Testis (tissue), 2 donors: ENCODE measurements at regions not wholly inside any gene's neighbourhood (a gene's known extent, or its start where the extent isn't known, plus 50 kb on each side); places are given as distances from the start of the nearest gene placed in this dataset.

Source experiments
- POLR2A ChIP-seq: fragments of 450-650 bp; IDR thresholded peaks from one replicate; pipeline ENCODE4 v1.6.1; 2017; ENCODE audit warnings: antibody characterized with exemption, mild to moderate bottlenecking, moderate library complexity
- TF ChIP-seq, protein P1 (sequence below), 3 experiments: fragments of 450-650 bp in 2 of 3; fragments of 200-600 bp in 1 of 3; sonication (generic) in 1 of 3; IDR thresholded peaks; one replicate each; pipeline ENCODE4 v1.5.1; 2016 to 2019; ENCODE audit warnings: antibody characterized with exemption in 3 of 3, mild to moderate bottlenecking in 2 of 3, moderate library complexity in 1 of 3

DNA sequence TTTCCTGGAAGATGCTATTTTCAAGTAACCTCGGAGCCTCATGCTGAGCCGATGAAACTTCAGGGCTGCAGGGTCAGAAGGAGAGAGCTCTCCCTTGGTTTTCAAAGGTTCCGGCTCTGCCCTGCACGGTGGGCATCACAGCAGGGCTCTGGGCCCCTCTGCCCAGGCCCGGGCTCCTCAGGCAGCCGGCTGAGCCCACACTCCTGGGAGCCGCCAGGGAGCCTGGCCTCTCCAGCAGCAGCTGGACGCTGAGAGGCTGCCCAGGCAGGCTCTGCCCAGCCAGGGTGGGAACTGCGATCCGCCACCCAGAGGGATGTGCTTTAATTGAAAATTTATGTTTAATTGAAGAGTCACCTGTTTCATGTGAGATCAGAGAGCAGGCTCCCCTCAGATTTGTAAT is 97.5 kb upstream of the MGMT start:
- TF ChIP-seq, protein P1, sequence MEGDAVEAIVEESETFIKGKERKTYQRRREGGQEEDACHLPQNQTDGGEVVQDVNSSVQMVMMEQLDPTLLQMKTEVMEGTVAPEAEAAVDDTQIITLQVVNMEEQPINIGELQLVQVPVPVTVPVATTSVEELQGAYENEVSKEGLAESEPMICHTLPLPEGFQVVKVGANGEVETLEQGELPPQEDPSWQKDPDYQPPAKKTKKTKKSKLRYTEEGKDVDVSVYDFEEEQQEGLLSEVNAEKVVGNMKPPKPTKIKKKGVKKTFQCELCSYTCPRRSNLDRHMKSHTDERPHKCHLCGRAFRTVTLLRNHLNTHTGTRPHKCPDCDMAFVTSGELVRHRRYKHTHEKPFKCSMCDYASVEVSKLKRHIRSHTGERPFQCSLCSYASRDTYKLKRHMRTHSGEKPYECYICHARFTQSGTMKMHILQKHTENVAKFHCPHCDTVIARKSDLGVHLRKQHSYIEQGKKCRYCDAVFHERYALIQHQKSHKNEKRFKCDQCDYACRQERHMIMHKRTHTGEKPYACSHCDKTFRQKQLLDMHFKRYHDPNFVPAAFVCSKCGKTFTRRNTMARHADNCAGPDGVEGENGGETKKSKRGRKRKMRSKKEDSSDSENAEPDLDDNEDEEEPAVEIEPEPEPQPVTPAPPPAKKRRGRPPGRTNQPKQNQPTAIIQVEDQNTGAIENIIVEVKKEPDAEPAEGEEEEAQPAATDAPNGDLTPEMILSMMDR (IDR thresholded peaks at IDR 0.05): no peak
- no peak for TF ChIP-seq POLR2A
